K562 (cell line): ENCODE measurements at regions not wholly inside any gene's neighbourhood (a gene's known extent, or its start where the extent isn't known, plus 50 kb on each side); places are given as distances from the start of the nearest gene placed in this dataset.

ENCODE experiments used
- ATAC-seq: fragments of 200-7000 bp; cut with Tn5 transposase; 3 replicates; pipeline ENCODE4 v1.9.1; 2020; ENCODE audit warnings: moderate library complexity
- BruUV-seq: library from RNA; stranded (reverse); fragments of 400-500 nt; replicated peaks from 2 replicates; lab custom pipeline; 2021; lab: Mats Ljungman, UMichigan
- CTCF ChIA-PET: fragments of 300-600 bp; formaldehyde crosslinking; extraction: SDS; loops from one replicate; lab custom pipeline; 2021; ENCODE audit warnings: low intra/inter-chr PET ratio; lab: Yijun Ruan, JAX
- POLR2A ChIA-PET: fragments of 300-600, 350-650 bp; sonication (Branson Sonifier 250); formaldehyde crosslinking; extraction: SDS; loops from one replicate; lab custom pipeline; 2021; ENCODE audit warnings: antibody characterized with exemption, inconsistent platforms; lab: Yijun Ruan, JAX
- DNase-seq, 4 experiments: peaks; one replicate each; pipeline versions ENCODE4 v3.0.0 to v3.0.0-alpha.2; 2011 to 2018; ENCODE audit warnings: low spot score in 3 of 4, mixed read lengths in 3 of 4; ENCODE audit errors: extremely low read depth in 1 of 4
- FAIRE-seq: peaks from 2 replicates; lab custom pipeline; 2011; peaks lifted over from hg19 to GRCh38; lab: Jason Lieb, UNC
- H2AFZ ChIP-seq: 2 replicates; pipeline ENCODE4 v1.6.0; 2011; ENCODE audit warnings: low read depth, low read length, control low read depth, inconsistent platforms
- H3K27ac ChIP-seq: fragments of 200-600 bp; 3 replicates; pipeline ENCODE4 v1.8.0; 2011; ENCODE audit warnings: low read depth, mild to moderate bottlenecking, control low read depth, inconsistent platforms, low read length, moderate library complexity, mixed read lengths; ENCODE audit errors: extremely low read depth
- H3K27me3 ChIP-seq, 2 experiments: fragments of 300-600 bp in 1 of 2; 2 replicates in 1 of 2; 3 replicates in 1 of 2; pipeline versions ENCODE4 v1.6.0 to v1.8.0; 2011; ENCODE audit warnings: inconsistent platforms in 2 of 2, low read length in 2 of 2, mild to moderate bottlenecking in 1 of 2, mixed read lengths in 1 of 2, moderate library complexity in 1 of 2; ENCODE audit not compliant: control insufficient read depth in 2 of 2, insufficient read depth in 2 of 2
- H3K36me3 ChIP-seq: fragments of 300-600 bp; 3 replicates; pipeline ENCODE4 v1.8.0; 2011; ENCODE audit warnings: mild to moderate bottlenecking, low read length, inconsistent platforms; ENCODE audit not compliant: control insufficient read depth, insufficient read depth
- H3K4me1 ChIP-seq, 2 experiments: fragments of 200-600 bp in 1 of 2; replicated peaks in 1 of 2; 2 replicates in 1 of 2; 3 replicates in 1 of 2; pipeline versions ENCODE4 v1.5.1 to v1.8.0; 2011; ENCODE audit warnings: inconsistent platforms in 2 of 2, low read length in 2 of 2, mild to moderate bottlenecking in 1 of 2, mixed read lengths in 1 of 2, moderate library complexity in 1 of 2; ENCODE audit not compliant: control insufficient read depth in 2 of 2, insufficient read depth in 2 of 2
- H3K4me2 ChIP-seq: 2 replicates; pipeline ENCODE4 v1.6.1; 2011; ENCODE audit warnings: low read length, control low read depth, inconsistent platforms, mixed read lengths; ENCODE audit not compliant: insufficient read depth
- H3K4me3 ChIP-seq: fragments of 200-600 bp; sonication (generic), shearing (Covaris generic); 2 replicates; pipeline ENCODE4 v1.5.1; 2016; ENCODE audit warnings: control low read depth, inconsistent platforms
- H3K79me2 ChIP-seq: fragments of 200-600 bp; 3 replicates; pipeline ENCODE4 v1.8.0; 2011; ENCODE audit warnings: low read length, inconsistent platforms; ENCODE audit not compliant: control insufficient read depth, insufficient read depth
- H3K9ac ChIP-seq, 2 experiments: 2 replicates each; pipeline versions ENCODE4 v1.6.0 to v1.6.1; 2011; ENCODE audit warnings: low read depth in 2 of 2, low read length in 2 of 2, control low read depth in 1 of 2, inconsistent platforms in 1 of 2, mild to moderate bottlenecking in 1 of 2, mixed read lengths in 1 of 2; ENCODE audit not compliant: insufficient read depth in 1 of 2
- H3K9me1 ChIP-seq: one replicate; pipeline ENCODE4 v1.6.0; 2011; ENCODE audit warnings: inconsistent platforms, mild to moderate bottlenecking, low read length, moderate library complexity; ENCODE audit not compliant: control insufficient read depth, insufficient read depth
- H3K9me3 ChIP-seq: replicated peaks from 2 replicates; pipeline ENCODE4 v1.5.1; 2011; ENCODE audit warnings: low read depth, low read length, inconsistent platforms; ENCODE audit not compliant: control insufficient read depth, insufficient read depth
- H4K20me1 ChIP-seq: replicated peaks from 2 replicates; pipeline ENCODE4 v1.6.1; 2011; ENCODE audit warnings: low read length, inconsistent platforms, mixed read lengths; ENCODE audit not compliant: control insufficient read depth, insufficient read depth
- ARHGAP35 ChIP-seq: fragments of 450-650 bp; IDR thresholded peaks from 2 replicates; pipeline ENCODE4 v1.6.1; 2018; ENCODE audit not compliant: partially characterized antibody
- BCOR ChIP-seq: fragments of 450-650 bp; IDR thresholded peaks from 2 replicates; pipeline ENCODE4 v1.6.1; 2016
- COPS2 ChIP-seq: fragments of 450-650 bp; conservative IDR thresholded peaks from 2 replicates; pipeline ENCODE4 v1.6.1; 2016; ENCODE audit warnings: mild to moderate bottlenecking, moderate library complexity
- EP400 ChIP-seq: fragments of 450-650 bp; IDR thresholded peaks from 2 replicates; pipeline ENCODE4 v1.6.1; 2017; ENCODE audit warnings: antibody characterized with exemption, mild to moderate bottlenecking, moderate library complexity
- KLF10 ChIP-seq: fragments of 250-450 bp; sonication (Bioruptor Pico); IDR thresholded peaks from 2 replicates; pipeline ENCODE4 v1.6.1; 2021; ENCODE audit warnings: matching md5 sums
- MLLT1 ChIP-seq, 2 experiments: fragments of 450-650 bp; IDR thresholded peaks; 2 replicates each; pipeline ENCODE4 v1.6.1; 2016
- MXI1 ChIP-seq: IDR thresholded peaks from 2 replicates; pipeline ENCODE4 v1.6.1; 2011; ENCODE audit warnings: low read depth, mild to moderate bottlenecking, improper control_type of control experiment, low read length
- POLR2G ChIP-seq: fragments of 200-400 bp; formaldehyde crosslinking; IDR thresholded peaks from 2 replicates; pipeline ENCODE4 v1.6.1; 2017; ENCODE audit warnings: low read depth, mild to moderate bottlenecking, antibody characterized with exemption, low read length, moderate library complexity
- RBFOX2 ChIP-seq: fragments of 200-400 bp; formaldehyde crosslinking; IDR thresholded peaks from 2 replicates; pipeline ENCODE4 v1.6.1; 2017; ENCODE audit warnings: low read depth, mild to moderate bottlenecking, low read length, moderate library complexity
- SP2 ChIP-seq: IDR thresholded peaks from 2 replicates; pipeline ENCODE4 v1.6.1; 2011; ENCODE audit warnings: mild to moderate bottlenecking, low read depth, low read length, moderate library complexity; ENCODE audit not compliant: poor library complexity, severe bottlenecking; ENCODE audit errors: extremely low read depth
- ZNF124 ChIP-seq: sonication (generic); formaldehyde crosslinking; IDR thresholded peaks from 2 replicates; pipeline ENCODE4 v1.8.1; 2022; ENCODE audit warnings: missing genetic modification reagents
- ZNF140 ChIP-seq: fragments of 250-450 bp; sonication (Bioruptor Pico); IDR thresholded peaks from 2 replicates; pipeline ENCODE4 v1.8.0; 2021; ENCODE audit warnings: moderate library complexity, mild to moderate bottlenecking, inconsistent platforms
- ZNF644 ChIP-seq: fragments of 200-800 bp; sonication (Bioruptor generic); IDR thresholded peaks from 2 replicates; pipeline ENCODE4 v1.6.1; 2016; ENCODE audit warnings: low read depth, missing genetic modification characterization, missing compliant biosample characterization
- WGBS: fragments of 100-300 bp; shearing (Covaris generic); methylation state at CpG from one replicate; pipeline ENCODE4 v1.1.6; 2016; ENCODE audit warnings: low coverage, mixed read lengths; ENCODE audit not compliant: insufficient coverage; ENCODE audit errors: missing lambda C conversion rate; 5-methylcytosine and 5-hydroxymethylcytosine counted together
- in situ Hi-C: fragments of 300-500 bp; cut with MboI; formaldehyde crosslinking; loops from 4 replicates; pipeline ENCODE4 v1.15.0; 2018; ENCODE audit warnings: inconsistent platforms, mixed read lengths
- intact Hi-C: fragments of 100-400 bp; cut with micrococcal nuclease; formaldehyde crosslinking; loops from 2 replicates; pipeline ENCODE4 v1.14.2; 2022
- TF ChIP-seq, protein P1 (sequence below): fragments of 450-650 bp; IDR thresholded peaks from 2 replicates; pipeline ENCODE4 v1.6.1; 2016
- TF ChIP-seq, protein P2 (sequence below): fragments of 250-450 bp; sonication (Bioruptor Pico); IDR thresholded peaks from 2 replicates; pipeline ENCODE4 v1.4.0; 2020; ENCODE audit warnings: mild to moderate bottlenecking, moderate library complexity

GRCh38 chr10:11691319-11691755 lies 50.8 kb upstream of the ECHDC3 start:
- ATAC-seq, result no peak
- in situ Hi-C loops, result no loop called here

More at GRCh38 chr10:11691319-11691755, 50.8 kb upstream of the ECHDC3 start:
- Histone ChIP-seq H3K36me3 (no peaks in the 10 kb centered on the region), H3K4me2 (no peak overlapping the region), H3K27ac (no peak overlapping the region), H3K27me3 (no peaks in the 10 kb centered on the region), H3K79me2 (no peaks in the 10 kb centered on the region), H4K20me1 (no peaks in the 10 kb centered on the region), H2AFZ (no peak overlapping the region), H3K9ac (no peak overlapping the region), H3K9me3 (no peaks in the 10 kb centered on the region), H3K4me1 (peaks cover 17 to 30% of the 10 kb centered on the region in 2 experiments), H3K4me3 (no peak overlapping the region), H3K9me1 (no peaks in the 10 kb centered on the region)
- DNase-seq, result no peak
- intact Hi-C loops, result no loop called here
- no peak for FAIRE-seq
- WGBS, result 79% methylated on average over 11 of the region's 14 CpGs
- ChIA-PET CTCF (no interaction called here), POLR2A (no interaction called here)
- TF ChIP-seq ZNF644 (tag) (no peak), ARHGAP35 (no peak), POLR2G (no peak), MLLT1 (IDR thresholded peaks at IDR 0.05) (no peak), KLF10 (CRISPR knock-in tag) (no peak), SP2 (no peak), EP400 (no peak), ZNF124 (CRISPR knock-in tag) (no peak), ZNF140 (CRISPR knock-in tag) (no peak), BCOR (no peak), MXI1 (no peak), RBFOX2 (no peak), COPS2 (no peak)
- TF ChIP-seq, protein P1, sequence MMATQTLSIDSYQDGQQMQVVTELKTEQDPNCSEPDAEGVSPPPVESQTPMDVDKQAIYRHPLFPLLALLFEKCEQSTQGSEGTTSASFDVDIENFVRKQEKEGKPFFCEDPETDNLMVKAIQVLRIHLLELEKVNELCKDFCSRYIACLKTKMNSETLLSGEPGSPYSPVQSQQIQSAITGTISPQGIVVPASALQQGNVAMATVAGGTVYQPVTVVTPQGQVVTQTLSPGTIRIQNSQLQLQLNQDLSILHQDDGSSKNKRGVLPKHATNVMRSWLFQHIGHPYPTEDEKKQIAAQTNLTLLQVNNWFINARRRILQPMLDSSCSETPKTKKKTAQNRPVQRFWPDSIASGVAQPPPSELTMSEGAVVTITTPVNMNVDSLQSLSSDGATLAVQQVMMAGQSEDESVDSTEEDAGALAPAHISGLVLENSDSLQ, result no peak
- TF ChIP-seq, protein P2, sequence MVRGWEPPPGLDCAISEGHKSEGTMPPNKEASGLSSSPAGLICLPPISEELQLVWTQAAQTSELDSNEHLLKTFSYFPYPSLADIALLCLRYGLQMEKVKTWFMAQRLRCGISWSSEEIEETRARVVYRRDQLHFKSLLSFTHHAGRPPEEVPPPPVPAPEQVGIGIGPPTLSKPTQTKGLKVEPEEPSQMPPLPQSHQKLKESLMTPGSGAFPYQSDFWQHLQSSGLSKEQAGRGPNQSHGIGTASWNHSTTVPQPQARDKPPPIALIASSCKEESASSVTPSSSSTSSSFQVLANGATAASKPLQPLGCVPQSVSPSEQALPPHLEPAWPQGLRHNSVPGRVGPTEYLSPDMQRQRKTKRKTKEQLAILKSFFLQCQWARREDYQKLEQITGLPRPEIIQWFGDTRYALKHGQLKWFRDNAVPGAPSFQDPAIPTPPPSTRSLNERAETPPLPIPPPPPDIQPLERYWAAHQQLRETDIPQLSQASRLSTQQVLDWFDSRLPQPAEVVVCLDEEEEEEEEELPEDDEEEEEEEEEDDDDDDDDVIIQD (CRISPR knock-in tag), result no peak
- BruUV-seq, result no TSS peak
